Astrocyte (in vitro differentiated cells and primary cell): ENCODE measurements at regions not wholly inside any gene's neighbourhood (a gene's known extent, or its start where the extent isn't known, plus 50 kb on each side); places are given as distances from the start of the nearest gene placed in this dataset.

Experiments
- DNase-seq: peaks from one replicate; pipeline ENCODE4 v3.0.0-alpha.2; 2010; ENCODE audit warnings: low read depth
- FAIRE-seq: peaks from 2 replicates; lab custom pipeline; 2011; peaks lifted over from hg19 to GRCh38; lab: Jason Lieb, UNC
- H2AFZ ChIP-seq: 2 replicates; pipeline ENCODE4 v1.6.0; 2012; ENCODE audit warnings: low read depth, low read length, inconsistent platforms
- H3K27ac ChIP-seq: 2 replicates; pipeline ENCODE4 v1.5.1; 2011; ENCODE audit warnings: low read depth, low read length, inconsistent platforms
- H3K27me3 ChIP-seq: 2 replicates; pipeline ENCODE4 v1.6.0; 2011; ENCODE audit warnings: low read length, inconsistent platforms; ENCODE audit not compliant: insufficient read depth
- H3K36me3 ChIP-seq: 2 replicates; pipeline ENCODE4 v1.5.1; 2011; ENCODE audit warnings: low read length, inconsistent platforms; ENCODE audit not compliant: insufficient read depth
- H3K4me1 ChIP-seq: 2 replicates; pipeline ENCODE4 v1.5.1; 2011; ENCODE audit warnings: low read length, inconsistent platforms; ENCODE audit not compliant: insufficient read depth
- H3K4me2 ChIP-seq: 2 replicates; pipeline ENCODE4 v1.6.0; 2012; ENCODE audit warnings: low read length, inconsistent platforms
- H3K4me3 ChIP-seq: 2 replicates; pipeline ENCODE4 v1.5.1; 2011; ENCODE audit warnings: low read depth, mild to moderate bottlenecking, low read length, inconsistent platforms; ENCODE audit not compliant: insufficient read depth
- H3K79me2 ChIP-seq: 2 replicates; pipeline ENCODE4 v1.6.0; 2012; ENCODE audit warnings: mild to moderate bottlenecking, low read length, inconsistent platforms; ENCODE audit not compliant: insufficient read depth
- H3K9ac ChIP-seq: 2 replicates; pipeline ENCODE4 v1.6.0; 2012; ENCODE audit warnings: mild to moderate bottlenecking, low read length, inconsistent platforms
- H3K9me3 ChIP-seq: 2 replicates; pipeline ENCODE4 v1.5.1; 2012; ENCODE audit warnings: low read depth, mild to moderate bottlenecking, low read length, inconsistent platforms; ENCODE audit not compliant: insufficient read depth
- H4K20me1 ChIP-seq: 2 replicates; pipeline ENCODE4 v1.6.0; 2012; ENCODE audit warnings: low read length, inconsistent platforms; ENCODE audit not compliant: insufficient read depth
- H3K27ac Mint-ChIP-seq: one replicate; pipeline ENCODE4 v1.8.0; 2021; ENCODE audit warnings: mild to moderate bottlenecking, mixed read lengths; ENCODE audit not compliant: unreplicated experiment
- H3K27me3 Mint-ChIP-seq: one replicate; pipeline ENCODE4 v1.8.0; 2021; ENCODE audit warnings: low read depth, mixed read lengths; ENCODE audit not compliant: unreplicated experiment
- H3K36me3 Mint-ChIP-seq: one replicate; pipeline ENCODE4 v1.8.0; 2021; ENCODE audit warnings: low read depth, mixed read lengths; ENCODE audit not compliant: unreplicated experiment
- H3K4me1 Mint-ChIP-seq: one replicate; pipeline ENCODE4 v1.8.0; 2021; ENCODE audit warnings: low read depth, mixed read lengths; ENCODE audit not compliant: unreplicated experiment
- H3K4me3 Mint-ChIP-seq: one replicate; pipeline ENCODE4 v1.8.0; 2021; ENCODE audit warnings: mild to moderate bottlenecking, moderate library complexity, mixed read lengths; ENCODE audit not compliant: unreplicated experiment
- H3K9me3 Mint-ChIP-seq: one replicate; pipeline ENCODE4 v1.8.0; 2021; ENCODE audit warnings: mild to moderate bottlenecking, mixed read lengths; ENCODE audit not compliant: unreplicated experiment
- EZH2 ChIP-seq: IDR thresholded peaks from 2 replicates; pipeline ENCODE4 v1.6.1; 2012; ENCODE audit warnings: mild to moderate bottlenecking, low read length, inconsistent platforms; ENCODE audit not compliant: insufficient read depth
- TF ChIP-seq, protein P1 (sequence below): IDR thresholded peaks from 2 replicates; pipeline ENCODE4 v1.5.1; 2011; ENCODE audit warnings: low read depth, mild to moderate bottlenecking, inconsistent platforms, low read length, moderate library complexity; ENCODE audit not compliant: insufficient read depth

DNA sequence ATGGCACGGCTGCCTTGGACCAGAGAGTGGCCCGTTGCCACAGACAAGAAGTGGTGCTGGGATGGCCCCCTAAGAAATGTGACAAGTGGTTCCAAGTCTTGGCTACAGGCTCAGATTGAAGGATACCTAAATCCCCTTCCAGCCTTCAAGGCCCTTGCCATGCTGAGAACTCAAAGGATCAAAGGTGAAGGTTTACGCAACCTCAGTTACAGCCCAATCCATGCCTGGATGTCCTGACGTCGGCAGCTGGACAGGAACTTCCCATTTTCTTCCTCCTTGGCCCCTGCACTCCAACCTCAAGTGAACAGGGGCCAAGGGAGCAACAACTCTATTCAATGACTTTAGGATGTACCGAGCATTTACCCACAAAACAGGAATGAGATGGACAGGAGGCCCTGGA, 95.4 kb downstream of the DHCR7 start:
- H3K4me1 ChIP-seq, result no peaks in the 10 kb centered on the region
- no peaks in the 10 kb centered on the region for H4K20me1 ChIP-seq
- no peaks in the 10 kb centered on the region for H3K9me3 ChIP-seq
- Mint-ChIP-seq H3K27me3 (peaks cover 52% of the 10 kb centered on the region), H3K4me1 (no peaks in the 10 kb centered on the region), H3K27ac (no peak overlapping the region), H3K36me3 (no peaks in the 10 kb centered on the region), H3K4me3 (no peak overlapping the region), H3K9me3 (no peaks in the 10 kb centered on the region)
- DNase-seq (no peak), FAIRE-seq (no peak)
- peaks cover 2% of the 10 kb centered on the region for H3K27me3 ChIP-seq
- TF ChIP-seq, protein P1, sequence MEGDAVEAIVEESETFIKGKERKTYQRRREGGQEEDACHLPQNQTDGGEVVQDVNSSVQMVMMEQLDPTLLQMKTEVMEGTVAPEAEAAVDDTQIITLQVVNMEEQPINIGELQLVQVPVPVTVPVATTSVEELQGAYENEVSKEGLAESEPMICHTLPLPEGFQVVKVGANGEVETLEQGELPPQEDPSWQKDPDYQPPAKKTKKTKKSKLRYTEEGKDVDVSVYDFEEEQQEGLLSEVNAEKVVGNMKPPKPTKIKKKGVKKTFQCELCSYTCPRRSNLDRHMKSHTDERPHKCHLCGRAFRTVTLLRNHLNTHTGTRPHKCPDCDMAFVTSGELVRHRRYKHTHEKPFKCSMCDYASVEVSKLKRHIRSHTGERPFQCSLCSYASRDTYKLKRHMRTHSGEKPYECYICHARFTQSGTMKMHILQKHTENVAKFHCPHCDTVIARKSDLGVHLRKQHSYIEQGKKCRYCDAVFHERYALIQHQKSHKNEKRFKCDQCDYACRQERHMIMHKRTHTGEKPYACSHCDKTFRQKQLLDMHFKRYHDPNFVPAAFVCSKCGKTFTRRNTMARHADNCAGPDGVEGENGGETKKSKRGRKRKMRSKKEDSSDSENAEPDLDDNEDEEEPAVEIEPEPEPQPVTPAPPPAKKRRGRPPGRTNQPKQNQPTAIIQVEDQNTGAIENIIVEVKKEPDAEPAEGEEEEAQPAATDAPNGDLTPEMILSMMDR, result no peak
- no peak for TF ChIP-seq EZH2
- no peaks in the 10 kb centered on the region for H3K36me3 ChIP-seq
- H3K9ac ChIP-seq, result no peak overlapping the region
- H2AFZ ChIP-seq, result no peak overlapping the region
- no peak overlapping the region for H3K27ac ChIP-seq
- H3K4me3 ChIP-seq, result no peak overlapping the region
- no peaks in the 10 kb centered on the region for H3K79me2 ChIP-seq
- no peak overlapping the region for H3K4me2 ChIP-seq

DNA sequence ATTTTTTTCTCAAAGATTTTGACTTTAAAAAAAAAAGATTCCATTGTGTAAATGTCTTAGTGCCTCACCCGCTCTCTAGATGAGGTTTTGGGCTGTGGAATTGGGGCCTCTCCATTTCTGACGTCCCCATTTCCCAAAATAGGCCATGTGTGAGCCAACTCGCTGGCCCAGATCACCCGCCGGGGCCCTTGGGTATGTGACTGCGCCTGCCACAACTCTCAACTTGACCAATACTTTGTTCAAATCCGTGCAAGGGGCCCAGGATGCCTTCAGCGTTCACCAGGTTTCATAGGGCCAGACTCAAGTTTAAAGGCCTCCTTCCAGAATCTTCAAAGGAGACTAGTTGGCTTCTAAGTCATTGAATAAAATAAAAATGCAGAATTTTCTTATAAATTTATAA, 96.0 kb downstream of the DHCR7 start:
- FAIRE-seq (no peak), DNase-seq (no peak)
- Mint-ChIP-seq H3K4me3 (no peak overlapping the region), H3K9me3 (no peaks in the 10 kb centered on the region), H3K27me3 (peaks cover 57% of the 10 kb centered on the region), H3K4me1 (no peaks in the 10 kb centered on the region), H3K36me3 (no peaks in the 10 kb centered on the region), H3K27ac (no peak overlapping the region)
- H3K36me3 ChIP-seq, result no peaks in the 10 kb centered on the region
- no peaks in the 10 kb centered on the region for H3K4me1 ChIP-seq
- no peaks in the 10 kb centered on the region for H3K79me2 ChIP-seq
- H2AFZ ChIP-seq, result no peak overlapping the region
- no peak overlapping the region for H3K4me3 ChIP-seq
- H3K27me3 ChIP-seq, result peaks cover 2% of the 10 kb centered on the region
- TF ChIP-seq EZH2, result no peak
- TF ChIP-seq, protein P1, result no peak
- no peaks in the 10 kb centered on the region for H4K20me1 ChIP-seq
- H3K27ac ChIP-seq, result no peak overlapping the region
- no peak overlapping the region for H3K4me2 ChIP-seq
- H3K9me3 ChIP-seq, result no peaks in the 10 kb centered on the region
- no peak overlapping the region for H3K9ac ChIP-seq

GRCh38 chr11:71349627-71350026, 97.2 kb upstream of the SHANK2 start:
- H3K27ac ChIP-seq, result no peak overlapping the region
- TF ChIP-seq EZH2, result no peak
- TF ChIP-seq, protein P1, result no peak
- H4K20me1 ChIP-seq, result no peaks in the 10 kb centered on the region
- no peak overlapping the region for H3K4me3 Mint-ChIP-seq
- H3K27me3 ChIP-seq, result peaks cover 4% of the 10 kb centered on the region
- no peak overlapping the region for H3K27ac Mint-ChIP-seq
- DNase-seq (no peak), FAIRE-seq (no peak)
- H3K9ac ChIP-seq, result no peak overlapping the region
- H3K9me3 Mint-ChIP-seq, result no peaks in the 10 kb centered on the region
- H3K36me3 ChIP-seq, result no peaks in the 10 kb centered on the region
- no peak overlapping the region for H2AFZ ChIP-seq
- no peaks in the 10 kb centered on the region for H3K4me1 ChIP-seq
- no peaks in the 10 kb centered on the region for H3K79me2 ChIP-seq
- H3K27me3 Mint-ChIP-seq, result peaks cover 64% of the 10 kb centered on the region
- no peaks in the 10 kb centered on the region for H3K4me1 Mint-ChIP-seq
- no peak overlapping the region for H3K4me3 ChIP-seq
- no peaks in the 10 kb centered on the region for H3K36me3 Mint-ChIP-seq
- no peak overlapping the region for H3K4me2 ChIP-seq
- no peaks in the 10 kb centered on the region for H3K9me3 ChIP-seq
